ENCODE measurements at regions not wholly inside any gene's neighbourhood (a gene's known extent, or its start where the extent isn't known, plus 50 kb on each side); places are given as distances from the start of the nearest gene placed in this dataset.

DNA sequence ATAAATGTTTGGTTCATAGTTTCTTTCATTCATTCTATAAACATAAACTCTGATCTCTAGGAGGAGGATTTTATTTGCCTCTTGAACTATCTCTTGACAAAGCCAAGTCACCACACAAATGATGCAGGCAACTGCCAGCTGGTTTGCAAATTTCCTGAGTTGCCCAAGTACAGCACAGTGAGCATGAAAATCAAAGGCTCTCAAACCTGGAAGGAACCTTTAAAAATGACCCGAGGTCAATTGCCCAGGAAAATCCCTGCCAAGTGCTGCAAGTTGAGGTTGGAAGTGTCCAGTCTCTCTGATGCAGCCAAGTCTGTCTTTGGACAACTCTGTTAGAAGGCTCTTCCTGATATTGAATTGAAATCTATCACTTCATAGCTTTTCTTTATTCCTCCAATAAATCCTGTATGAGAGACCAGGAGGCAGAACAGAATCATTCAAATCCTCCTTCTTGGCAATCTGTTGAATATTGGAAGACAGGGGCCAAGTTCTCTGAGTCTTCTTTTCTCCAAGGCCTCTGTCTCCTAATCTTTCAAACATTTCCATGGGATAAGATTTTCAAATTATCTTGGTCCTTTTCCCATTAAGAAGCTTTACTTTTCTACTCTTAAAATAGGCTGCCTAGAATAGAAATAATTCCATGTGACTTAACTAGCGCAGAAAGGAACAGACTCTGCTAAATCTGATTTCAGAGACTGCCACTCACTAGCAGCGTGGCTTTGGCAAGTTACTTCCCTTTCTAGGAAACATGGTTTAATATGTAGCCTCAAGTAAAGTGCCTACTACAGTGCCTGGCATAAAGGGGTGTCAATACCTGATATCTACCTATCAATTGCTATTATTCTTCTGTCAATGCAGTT, 159.2 kb downstream of the SNX18 start:
- no peak for DNase-seq (ENCODE audit: low spot score)

DNA sequence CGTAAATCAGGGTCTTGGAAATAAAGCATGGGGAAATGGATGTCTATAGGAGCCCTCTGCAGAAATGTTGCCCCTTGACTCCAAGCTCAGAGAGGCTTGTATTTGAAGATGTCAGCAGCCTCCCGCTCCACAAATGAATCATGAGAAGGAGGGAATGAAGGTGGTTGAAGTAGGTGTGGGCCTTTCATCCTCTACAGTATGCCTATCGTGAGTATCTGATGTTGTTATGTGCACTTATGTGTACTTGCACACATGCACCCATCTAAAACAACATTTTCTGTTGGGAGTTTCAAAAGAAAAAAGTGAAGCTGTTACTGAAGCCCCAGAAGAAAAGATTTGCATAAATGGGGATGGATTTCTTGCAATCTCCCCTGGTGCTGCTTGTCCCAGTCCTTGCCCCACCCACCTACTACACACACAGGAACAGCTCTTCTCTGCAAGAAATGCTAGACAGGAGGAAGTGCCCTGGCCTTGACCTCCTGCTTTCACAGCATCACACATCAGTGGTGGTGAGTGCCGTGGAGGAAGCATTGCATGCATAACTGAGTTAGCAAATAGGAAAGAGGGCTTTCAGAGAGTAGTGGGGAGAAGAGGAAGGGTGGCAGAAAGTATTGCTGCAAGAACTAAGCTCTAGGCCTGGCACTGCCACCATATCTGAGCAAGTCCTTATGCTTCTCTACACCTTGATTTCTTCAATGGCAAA, 156.1 kb downstream of the SNX18 start:
- no peak for DNase-seq (ENCODE audit: low spot score)

DNA sequence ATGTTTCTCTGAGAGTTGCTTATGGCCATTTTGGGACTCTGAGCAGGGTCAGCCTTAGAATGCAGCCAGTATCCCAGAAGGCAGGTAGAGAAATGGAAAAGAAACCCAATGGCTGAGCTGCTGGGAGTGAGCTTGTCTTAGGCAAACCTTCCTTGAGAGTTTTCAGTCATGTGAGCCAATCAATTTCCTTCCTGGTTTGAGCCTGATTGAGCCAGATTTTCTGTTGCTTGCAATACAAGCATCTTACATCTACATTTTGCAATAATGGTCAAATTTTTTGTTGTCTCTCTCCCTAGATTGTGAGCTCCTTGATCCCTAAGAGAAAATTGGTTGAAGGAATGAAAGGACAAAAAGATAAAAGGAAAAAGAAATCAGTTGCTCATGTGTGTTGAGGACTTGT, 155.3 kb downstream of the SNX18 start:
- DNase-seq (ENCODE audit: low spot score): no peak

DNA sequence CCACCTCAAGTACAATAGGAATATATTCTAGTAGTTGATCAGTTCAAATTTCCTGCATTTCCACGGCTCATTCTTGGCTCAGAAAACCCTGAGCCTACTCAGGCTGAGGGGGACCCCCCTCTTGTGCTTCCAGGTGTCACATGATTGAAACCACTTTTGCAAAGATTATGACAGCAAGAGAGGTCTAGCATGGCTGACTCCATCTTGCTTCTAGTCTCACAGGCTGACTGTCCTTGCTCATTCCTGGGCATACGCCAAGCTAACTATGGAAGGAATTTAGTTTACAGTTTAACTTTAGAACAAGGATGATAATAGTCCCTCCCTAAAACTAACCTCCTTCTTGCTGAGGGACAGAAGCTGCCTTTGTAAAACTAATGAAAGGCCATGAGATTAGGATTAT, 154.1 kb downstream of the SNX18 start:
- no peak for DNase-seq (ENCODE audit: low spot score)

DNA sequence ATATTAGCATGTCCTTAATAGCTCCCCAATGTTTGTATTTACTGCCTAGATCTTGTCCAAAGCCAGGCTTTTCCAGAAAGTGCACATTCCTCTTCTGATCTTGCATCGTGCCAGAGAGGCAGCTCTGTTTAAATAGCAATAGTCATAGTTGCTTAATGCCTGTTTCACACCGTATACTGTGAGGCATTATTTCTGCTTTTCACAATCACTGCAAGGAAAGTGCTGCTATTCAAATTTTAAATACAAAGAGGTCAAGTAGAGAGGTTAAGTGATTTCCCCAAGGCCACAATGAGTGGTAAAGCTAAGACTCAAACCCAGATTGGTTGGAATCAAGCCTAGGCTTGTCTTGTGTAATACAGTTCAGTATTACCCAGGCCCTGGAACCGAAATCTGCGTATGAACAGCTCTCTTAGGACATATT, 153.6 kb downstream of the SNX18 start:
- no peak for DNase-seq (ENCODE audit: low spot score)

DNA sequence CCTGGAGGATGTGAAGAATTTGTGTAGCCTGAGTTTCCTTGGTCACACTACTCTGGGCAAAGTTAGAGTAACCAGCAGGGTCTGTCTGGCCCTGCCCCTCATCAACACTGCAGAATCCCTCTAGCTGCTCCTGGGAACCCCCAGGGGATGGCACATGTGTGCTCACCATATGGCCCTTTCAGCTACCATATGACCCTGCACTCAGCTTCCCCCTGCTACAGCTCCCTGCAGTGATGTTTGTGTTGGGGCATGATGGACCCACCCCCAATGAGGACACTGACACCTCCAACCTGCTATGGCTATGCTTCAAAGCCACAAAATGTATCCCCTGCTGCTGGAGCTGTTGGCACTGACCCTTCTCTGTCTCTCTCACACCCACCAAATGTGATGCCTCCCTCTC, 152.7 kb downstream of the SNX18 start:
- no peak for DNase-seq (ENCODE audit: low spot score)

DNA sequence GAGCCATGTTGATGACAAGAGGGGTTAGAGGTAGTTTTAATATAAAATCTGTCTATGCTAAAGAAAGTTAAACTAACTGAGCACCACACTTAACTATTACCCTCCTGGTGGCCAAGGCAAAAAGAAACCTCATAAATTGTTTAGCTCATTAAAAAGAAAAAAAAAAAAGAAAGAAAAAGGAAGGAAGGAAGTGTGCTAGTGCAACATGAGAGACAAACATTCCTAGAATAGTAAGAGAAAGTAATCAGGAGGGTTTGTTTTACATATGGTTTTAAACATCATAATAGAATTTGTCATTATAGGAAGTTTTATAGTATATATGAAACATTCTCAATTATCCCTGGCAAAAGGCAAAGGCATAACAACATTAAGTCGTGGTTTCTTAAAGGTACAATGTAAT, 152.3 kb downstream of the SNX18 start:
- no peak for DNase-seq (ENCODE audit: low spot score)

DNA sequence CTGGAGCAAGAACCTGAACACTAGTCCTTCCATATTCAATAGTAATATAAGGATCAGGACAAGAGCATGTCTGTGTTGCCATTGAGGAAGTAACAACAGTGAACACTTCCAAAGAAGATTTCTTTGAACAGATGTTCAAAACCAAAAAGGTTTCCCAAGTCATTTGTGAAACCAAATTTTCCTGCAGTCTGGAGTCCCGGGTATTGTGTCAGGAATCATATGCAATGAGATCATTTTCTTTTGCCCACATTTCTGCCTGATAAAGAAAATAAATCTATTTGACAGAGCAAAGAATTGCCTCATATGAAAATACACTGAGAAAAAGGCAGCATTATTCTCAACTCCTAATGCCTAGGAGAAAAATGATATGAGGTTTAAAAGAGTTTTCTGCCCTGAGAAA, 151.7 kb downstream of the SNX18 start:
- no peak for DNase-seq (ENCODE audit: low spot score)

DNA sequence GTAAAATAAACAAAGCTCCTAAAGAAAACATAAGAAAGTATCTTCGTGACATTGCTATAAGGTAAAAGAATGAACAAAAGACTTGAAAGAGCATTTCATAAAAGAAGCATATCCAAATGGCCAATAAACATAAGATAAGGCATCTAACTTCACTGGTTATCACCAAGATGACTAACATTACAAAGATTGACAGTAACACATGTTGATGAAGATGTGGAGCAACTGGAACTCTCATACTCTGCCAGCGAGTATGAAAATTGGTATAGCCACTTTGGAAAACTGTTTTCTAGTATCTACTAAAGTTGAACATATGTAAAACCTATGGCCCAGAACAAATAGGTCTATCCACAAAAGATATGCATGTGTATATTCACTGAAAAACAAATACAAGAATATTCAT, 150.5 kb downstream of the SNX18 start:
- DNase-seq (ENCODE audit: low spot score): no peak

DNA sequence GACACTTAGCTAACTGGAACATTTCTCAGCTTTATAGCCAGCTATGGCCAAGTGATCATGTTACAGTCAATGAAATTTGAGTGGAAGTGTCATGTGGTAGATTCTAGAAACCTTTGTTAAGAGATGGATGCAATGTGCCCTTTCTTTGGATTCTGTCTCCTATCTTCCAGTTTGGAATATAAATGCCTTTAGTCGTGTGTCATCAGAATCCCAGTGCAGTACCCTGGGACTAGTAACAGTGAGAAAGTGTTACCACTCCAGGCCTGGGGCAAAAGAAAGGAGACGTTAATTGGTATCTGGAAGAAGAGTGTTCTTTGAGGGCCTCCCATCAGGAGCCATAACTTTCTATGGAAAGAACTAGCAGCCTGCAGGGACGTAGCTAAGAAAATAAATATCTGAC, 149.6 kb downstream of the SNX18 start:
- DNase-seq (ENCODE audit: low spot score): no peak

DNA sequence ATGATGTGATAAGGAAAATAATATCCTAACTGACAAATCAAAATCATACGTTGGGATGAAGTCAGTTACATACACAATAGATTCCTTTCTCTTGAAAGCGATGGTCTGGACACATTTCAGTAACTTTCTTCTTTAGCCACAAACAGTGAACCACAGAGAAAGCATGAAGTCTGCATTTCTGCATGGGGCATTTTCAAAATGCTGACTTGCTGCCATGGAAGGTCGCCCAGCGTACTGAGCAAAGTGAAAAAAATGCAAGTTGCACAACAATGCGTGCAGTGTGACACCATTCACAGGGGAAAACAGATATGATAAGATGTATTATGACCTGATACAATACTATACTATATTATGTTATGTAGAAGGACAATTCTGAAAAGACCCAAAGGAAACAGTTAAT, 146.3 kb downstream of the SNX18 start:
- DNase-seq (ENCODE audit: low spot score): peak; percentile 72

DNA sequence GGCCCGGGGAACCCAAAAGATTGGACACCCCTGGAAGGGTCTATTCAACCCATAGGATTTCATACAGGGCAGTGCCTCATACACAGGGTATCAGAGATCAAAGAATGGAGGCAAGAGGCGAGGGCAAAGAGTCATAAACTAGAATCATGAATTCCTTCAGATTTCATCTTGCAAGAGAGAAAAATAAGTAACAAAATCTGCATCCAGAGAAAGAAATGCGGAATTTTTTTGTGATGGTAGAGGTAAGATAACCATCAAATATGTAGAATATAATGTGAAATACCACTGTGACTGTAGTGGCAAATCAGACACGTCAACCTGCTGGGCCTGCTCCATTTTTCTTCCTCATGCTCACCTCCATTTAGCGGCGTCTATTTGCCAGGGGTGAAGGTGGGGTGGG, 143.6 kb downstream of the SNX18 start:
- no peak for DNase-seq (ENCODE audit: low spot score)

DNA sequence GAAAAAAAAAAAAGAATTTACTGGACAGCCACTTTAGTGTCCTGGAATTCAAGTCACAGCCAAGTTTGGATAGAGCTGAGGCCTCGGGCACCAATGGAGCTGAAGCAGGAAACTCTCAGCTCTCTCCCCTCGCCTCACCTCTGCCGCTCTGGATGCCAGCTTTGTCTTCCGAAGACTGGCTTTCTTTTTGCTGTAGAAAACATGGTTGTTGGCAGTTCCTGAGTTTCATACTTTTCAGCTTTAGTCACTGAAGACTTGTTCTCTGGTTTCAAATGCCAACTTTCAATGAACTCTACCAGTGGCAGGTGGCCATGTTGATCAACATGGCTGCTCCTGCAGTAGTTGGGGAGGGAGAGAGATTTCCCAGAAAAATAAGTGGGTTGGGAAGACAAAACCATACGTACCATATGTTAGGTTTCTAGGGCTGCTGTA, 142.2 kb downstream of the SNX18 start:
- peak; percentile 22 for DNase-seq (ENCODE audit: low spot score)

DNA sequence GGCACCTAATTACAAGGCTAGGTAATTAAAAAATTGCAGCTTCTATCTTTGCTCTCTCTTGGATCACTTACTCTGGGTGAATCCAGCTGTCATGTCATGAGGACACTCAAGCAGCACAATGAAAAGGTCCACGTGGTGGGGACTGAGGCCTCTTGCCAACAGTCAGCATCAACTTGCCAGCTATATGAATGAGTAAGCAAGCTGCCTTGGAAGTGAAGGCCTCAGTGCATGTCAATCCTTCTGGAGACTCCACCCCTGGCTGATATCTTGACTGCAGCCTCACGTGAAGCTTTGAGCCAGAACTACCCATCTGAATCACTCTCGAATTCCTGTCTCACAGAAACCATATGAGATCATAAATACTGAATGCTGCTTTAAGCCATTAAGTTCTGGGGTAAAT, 140.5 kb downstream of the SNX18 start:
- peak; percentile 72 for DNase-seq (ENCODE audit: low spot score)

DNA sequence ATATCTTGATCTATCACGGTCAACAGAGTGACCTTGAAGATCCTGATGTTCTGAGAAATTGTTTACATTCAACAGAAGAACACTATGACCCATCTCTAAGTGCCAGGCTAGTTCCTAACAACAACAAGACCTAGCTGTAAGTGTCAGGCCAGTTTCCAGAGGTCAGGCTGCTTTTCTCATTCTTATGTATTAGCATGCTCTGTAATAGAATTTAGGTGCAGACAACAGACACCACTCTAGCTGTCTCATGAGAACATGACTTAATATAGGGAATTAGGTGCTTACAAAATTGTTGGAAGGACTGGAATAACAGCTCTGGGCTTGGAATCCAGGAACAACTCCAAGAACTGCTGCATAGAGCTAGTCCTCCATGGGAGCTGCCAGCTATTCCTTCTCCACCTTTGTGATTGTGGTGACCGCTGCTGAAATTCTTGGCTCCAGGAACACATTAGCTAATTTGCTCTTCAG, 138.7 kb downstream of the SNX18 start:
- DNase-seq (ENCODE audit: low spot score): no peak

DNA sequence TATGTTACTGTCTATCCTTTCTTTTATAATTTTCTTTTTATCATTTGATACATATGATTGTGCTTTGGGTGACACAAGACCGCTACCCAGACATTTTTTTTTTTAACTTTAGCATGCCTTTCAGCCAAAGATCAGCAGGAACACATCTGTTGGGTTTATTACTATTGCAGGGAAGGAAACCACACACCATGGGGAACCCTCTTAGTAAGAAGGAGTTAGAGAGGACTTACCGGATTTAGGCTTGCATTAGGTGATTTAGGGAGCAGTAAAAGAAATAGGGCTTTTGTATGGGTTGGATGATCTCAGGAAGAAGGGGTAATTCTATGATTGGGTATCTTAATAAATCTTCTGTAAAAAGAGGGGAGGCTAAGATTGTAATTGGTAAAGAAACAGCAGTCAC, 138.2 kb downstream of the SNX18 start:
- no peak for DNase-seq (ENCODE audit: low spot score)

DNA sequence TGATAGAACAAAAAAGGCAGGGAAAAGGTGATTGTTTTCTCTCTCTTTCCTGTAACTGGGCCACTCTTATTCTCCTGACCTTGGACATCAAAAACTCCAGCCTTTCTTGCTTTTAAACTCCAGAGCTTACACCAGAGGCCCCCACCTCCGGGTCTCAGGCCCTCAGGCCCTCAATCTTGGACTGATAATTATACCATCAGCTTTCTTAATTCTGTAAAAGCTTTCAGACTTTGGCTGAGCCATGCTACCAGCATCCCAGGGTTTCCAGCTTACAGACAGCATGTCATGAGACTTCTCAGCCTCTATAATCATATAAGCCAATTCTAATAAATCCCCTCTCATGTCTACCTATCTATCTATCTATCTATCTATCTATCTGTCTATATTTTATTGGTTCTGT, 137.7 kb downstream of the SNX18 start:
- DNase-seq (ENCODE audit: low spot score): no peak

DNA sequence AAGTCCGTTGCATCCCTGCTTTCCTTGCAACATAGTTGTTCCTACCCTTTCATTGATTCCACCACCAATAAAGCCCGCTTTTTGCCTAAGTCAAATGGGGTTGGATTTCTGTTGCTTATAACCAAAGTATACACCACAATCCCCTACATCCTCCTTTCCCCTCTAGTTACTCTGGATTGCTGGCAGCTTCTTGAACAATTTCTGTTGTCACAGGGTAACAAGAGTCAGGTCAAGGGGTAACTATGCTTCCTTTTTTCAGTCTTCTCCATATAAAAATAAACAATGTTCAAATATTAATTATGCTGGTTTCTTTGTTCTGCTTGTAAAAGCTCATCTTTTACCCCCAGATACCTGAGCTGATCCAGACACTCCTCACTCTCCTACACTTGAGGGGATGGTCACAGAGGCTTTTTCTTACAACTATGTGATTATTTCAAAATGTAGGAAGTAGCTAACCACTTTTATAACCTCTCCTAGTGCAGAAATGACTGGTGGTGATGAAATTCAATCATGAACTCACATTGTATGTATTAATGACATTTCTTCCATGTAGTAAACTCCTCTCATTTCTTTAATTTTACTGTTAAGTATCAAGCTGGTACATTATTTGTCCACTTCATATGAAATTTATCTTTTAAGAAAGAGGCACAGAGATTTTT, 136.5 kb downstream of the SNX18 start:
- no peak for DNase-seq (ENCODE audit: low spot score)

DNA sequence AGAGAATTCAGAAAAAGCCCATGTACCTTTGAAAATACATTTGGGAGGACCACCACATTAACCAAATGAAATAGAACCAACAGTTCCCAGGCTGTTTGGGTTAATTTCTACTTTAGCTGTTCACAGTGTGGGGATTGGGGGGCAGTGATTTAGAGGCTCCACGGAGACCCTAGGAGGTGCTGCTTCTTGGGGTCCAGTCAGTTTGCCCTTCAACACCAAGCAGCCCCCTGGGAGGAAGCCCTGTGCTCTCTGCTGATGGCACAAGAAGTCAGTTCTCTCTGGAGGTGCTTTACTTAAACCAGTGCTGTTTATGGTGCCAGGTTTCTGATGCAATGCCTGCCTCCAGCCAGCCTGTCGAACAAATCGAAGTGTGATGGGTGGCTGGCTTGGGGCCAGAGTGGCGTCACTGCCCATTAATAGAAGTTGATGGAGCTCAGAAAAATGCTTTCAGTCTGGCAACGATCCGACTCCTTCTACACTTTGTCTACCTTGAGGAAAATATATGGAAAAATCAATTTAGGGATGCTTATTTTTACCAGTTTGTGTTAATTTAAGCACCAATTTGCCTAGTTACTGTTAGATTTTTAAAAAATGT, 134.0 kb downstream of the SNX18 start:
- DNase-seq (ENCODE audit: low spot score): peak; percentile 47

DNA sequence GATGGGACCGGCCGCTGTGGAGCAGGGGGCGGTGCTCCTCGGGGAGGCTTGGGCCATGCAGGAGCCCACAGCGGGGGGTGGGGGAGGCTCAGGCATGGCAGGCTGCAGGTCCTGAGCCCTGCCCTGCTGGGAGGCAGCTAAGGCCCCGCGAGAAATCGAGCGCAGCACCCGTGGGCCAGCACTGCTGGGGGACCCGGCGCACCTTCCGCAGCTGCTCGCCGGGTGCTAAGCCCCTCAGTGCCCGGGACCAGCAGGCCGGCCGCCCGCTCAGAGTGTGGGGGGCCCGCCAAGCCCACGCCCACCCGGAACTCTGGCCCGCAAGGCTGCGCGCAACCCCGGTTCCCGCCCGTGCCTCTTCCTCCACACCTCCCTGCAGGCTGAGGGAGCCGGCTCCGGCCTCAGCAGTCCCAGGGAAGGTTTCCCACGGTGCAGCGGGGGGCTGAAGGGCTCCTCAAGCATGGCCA, 131.5 kb downstream of the SNX18 start:
- DNase-seq (ENCODE audit: low spot score): no peak

DNA sequence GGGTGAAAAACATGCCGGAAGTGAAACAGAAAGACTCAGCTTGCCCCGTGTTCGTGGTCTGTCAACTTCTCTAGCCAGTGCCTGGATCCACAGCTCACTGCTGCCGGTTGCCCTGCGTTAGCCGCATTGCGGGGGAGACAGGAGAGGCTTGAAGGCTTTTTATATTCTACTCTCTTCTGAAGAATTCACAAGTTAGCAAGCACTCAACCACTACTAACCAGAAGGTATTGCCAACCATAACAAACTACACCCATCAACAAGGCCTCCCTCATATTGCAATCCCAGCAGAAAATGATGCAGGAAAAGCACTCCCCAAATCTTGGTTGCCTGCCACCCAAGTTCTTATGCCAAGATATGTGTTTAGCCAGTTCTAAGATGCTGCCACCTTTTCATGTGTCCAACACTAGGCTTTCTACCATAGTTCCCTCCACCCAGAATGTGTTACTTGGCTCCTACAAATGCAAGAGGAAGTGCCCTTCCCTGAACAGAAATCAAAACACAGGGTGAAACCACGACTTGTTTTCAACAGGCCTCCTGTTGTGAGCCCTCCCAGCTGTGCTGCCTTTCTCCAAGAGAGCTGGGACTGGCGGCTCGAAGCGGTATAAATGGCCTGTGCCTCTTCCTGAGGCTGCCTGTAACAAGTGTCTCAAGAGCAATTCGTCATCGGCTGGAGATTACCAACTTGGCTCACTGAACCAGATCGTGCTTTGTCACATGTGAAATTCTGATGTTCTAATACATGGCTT, 129.0 kb downstream of the SNX18 start:
- peak; percentile 59 for DNase-seq (ENCODE audit: low spot score)

DNA sequence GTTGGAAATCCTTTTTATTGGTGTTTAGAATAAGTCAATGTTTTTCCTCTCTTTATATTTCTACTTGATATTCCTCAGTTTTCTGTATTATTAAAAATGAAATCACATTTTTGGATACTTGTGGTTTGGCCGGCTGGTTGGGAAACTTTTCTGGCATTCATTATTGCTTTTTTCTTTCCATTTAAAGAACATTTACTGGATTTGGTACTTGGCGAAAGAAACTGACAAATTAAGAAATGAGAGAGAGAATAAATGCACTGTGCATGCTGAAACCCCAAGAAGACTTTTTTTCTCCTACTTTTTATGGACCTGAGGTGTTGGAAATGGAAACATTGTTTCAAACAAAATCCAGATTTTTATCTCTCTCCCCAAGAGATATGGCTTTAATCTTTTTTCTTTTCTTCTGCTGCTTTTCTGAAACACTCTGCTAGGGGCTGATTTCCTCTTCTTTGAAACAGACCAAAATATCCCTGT, 128.4 kb downstream of the SNX18 start:
- no peak for DNase-seq (ENCODE audit: low spot score)
